ENCODE measurements at regions not wholly inside any gene's neighbourhood (a gene's known extent, or its start where the extent isn't known, plus 50 kb on each side); places are given as distances from the start of the nearest gene placed in this dataset.

- no peak for DNase-seq (ENCODE audit: low spot score)
- TF ChIP-seq CTCF (IDR thresholded peaks at IDR 0.05; ENCODE audit: extremely low read depth, insufficient read depth, missing control alignments): no peak
- in situ Hi-C loops (cut with MboI; ENCODE audit: low pct_unique_long_range_greater_than_20kb, low sequenced_read_pairs, unreplicated experiment): no loop called here
Observed at GRCh38 chr13:73675821-73676220, 458.4 kb downstream of the KLF12 start.

GRCh38 chr13:73674570-73674969 is 459.6 kb downstream of the KLF12 start:
- in situ Hi-C loops (cut with MboI; ENCODE audit: low pct_unique_long_range_greater_than_20kb, low sequenced_read_pairs, unreplicated experiment): no loop called here
- TF ChIP-seq CTCF (IDR thresholded peaks at IDR 0.05; ENCODE audit: extremely low read depth, insufficient read depth, missing control alignments): no peak
- DNase-seq (ENCODE audit: low spot score): no peak

DNA sequence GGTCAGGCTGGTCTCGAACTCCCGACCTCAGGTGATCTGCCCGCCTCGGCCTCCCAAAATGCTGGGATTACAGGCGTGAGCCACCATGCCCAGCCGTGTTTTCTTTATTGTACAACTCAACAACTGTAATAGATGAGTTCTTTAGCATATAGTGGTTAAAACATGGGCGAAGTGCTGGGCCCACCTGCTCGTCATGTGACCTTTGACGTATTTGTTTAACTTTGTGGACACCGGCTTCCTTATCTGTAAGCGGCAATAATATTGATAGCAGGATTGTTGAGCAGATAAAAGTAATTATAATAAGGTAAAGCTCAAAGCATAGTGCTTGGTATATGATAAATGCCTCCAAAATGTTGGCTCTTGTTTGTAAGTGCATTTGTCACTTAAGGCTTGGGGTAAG is 460.3 kb downstream of the KLF12 start:
- no peak for TF ChIP-seq CTCF (IDR thresholded peaks at IDR 0.05; ENCODE audit: extremely low read depth, insufficient read depth, missing control alignments)
- in situ Hi-C loops (cut with MboI; ENCODE audit: low pct_unique_long_range_greater_than_20kb, low sequenced_read_pairs, unreplicated experiment): no loop called here
- no peak for DNase-seq (ENCODE audit: low spot score)

- in situ Hi-C loops (cut with MboI; ENCODE audit: low pct_unique_long_range_greater_than_20kb, low sequenced_read_pairs, unreplicated experiment): no loop called here
- no peak for TF ChIP-seq CTCF (IDR thresholded peaks at IDR 0.05; ENCODE audit: extremely low read depth, insufficient read depth, missing control alignments)
- no peak for DNase-seq (ENCODE audit: low spot score)
Observed at GRCh38 chr13:73672492-73672891, 461.7 kb downstream of the KLF12 start.

DNA sequence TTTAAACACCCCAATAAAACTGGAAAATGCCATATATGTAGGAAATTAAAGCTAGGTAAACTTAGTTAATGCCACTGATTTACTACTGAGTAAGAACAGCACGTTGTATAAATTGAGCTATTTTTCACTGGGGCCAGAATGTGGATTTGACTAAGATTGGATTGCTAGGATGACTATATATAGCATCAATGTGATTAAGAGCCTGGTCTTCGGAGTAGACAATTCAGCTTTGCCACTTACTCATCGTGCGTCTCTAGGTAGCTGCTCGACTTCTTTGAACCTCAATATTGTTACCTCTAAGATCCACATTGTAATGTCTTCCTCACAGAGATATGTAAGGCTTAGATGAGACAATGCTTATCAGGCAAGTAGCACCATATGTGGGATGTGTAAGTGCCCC is 462.5 kb downstream of the KLF12 start:
- no peak for TF ChIP-seq CTCF (IDR thresholded peaks at IDR 0.05; ENCODE audit: extremely low read depth, insufficient read depth, missing control alignments)
- in situ Hi-C loops (cut with MboI; ENCODE audit: low pct_unique_long_range_greater_than_20kb, low sequenced_read_pairs, unreplicated experiment): no loop called here

DNA sequence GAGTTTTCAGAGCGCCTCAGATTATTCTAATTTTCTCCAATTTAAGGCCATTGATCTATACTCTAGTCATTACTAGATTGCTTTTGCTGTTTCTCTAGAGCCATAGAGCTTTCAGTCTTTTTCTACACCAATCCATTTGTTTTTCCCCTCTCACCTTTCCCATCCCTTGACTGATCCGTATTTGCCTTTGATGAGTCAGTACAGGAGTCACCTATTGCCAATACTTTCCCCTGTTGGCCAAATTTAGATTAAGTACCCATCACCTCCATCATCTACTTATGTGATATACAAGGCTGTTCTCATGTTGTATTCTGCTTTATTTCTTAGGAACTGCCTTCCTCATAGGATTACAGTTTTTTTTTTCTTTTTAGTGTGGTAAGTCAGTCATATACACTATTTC is 463.2 kb downstream of the KLF12 start:
- no peak for DNase-seq (ENCODE audit: low spot score)

More for the DNA sequence above, 462.5 kb downstream of the KLF12 start:
- DNase-seq (ENCODE audit: low spot score): no peak

More for the DNA sequence above, 463.2 kb downstream of the KLF12 start:
- in situ Hi-C loops (cut with MboI; ENCODE audit: low pct_unique_long_range_greater_than_20kb, low sequenced_read_pairs, unreplicated experiment): no loop called here
- TF ChIP-seq CTCF (IDR thresholded peaks at IDR 0.05; ENCODE audit: extremely low read depth, insufficient read depth, missing control alignments): no peak
